ENCODE measurements at regions not wholly inside any gene's neighbourhood (a gene's known extent, or its start where the extent isn't known, plus 50 kb on each side); places are given as distances from the start of the nearest gene placed in this dataset.

- no peak overlapping the region for H3K4me3 ChIP-seq (ENCODE audit: low read length)
- H3K27me3 ChIP-seq (ENCODE audit: control insufficient read depth, insufficient read depth, low read length) = no peaks in the 10 kb centered on the region
- H3K9me3 ChIP-seq (ENCODE audit: control insufficient read depth, low read length) = no peaks in the 10 kb centered on the region
- H3K4me1 ChIP-seq (ENCODE audit: control insufficient read depth, insufficient read depth, low read length) = peaks cover 18% of the 10 kb centered on the region
- no peaks in the 10 kb centered on the region for H3K36me3 ChIP-seq (ENCODE audit: control insufficient read depth, insufficient read depth, low read length)
- H3K9ac ChIP-seq (ENCODE audit: low read length) = no peak overlapping the region
Observed at GRCh38 chr1:234666761-234667160, 56.8 kb upstream of the IRF2BP2 start.

- Histone ChIP-seq H3K9me3 (ENCODE audit: control insufficient read depth, low read length) (no peaks in the 10 kb centered on the region), H3K36me3 (ENCODE audit: control insufficient read depth, insufficient read depth, low read length) (no peaks in the 10 kb centered on the region), H3K4me3 (ENCODE audit: low read length) (no peak overlapping the region), H3K27me3 (ENCODE audit: control insufficient read depth, insufficient read depth, low read length) (no peaks in the 10 kb centered on the region), H3K4me1 (ENCODE audit: control insufficient read depth, insufficient read depth, low read length) (peaks cover 19% of the 10 kb centered on the region), H3K9ac (ENCODE audit: low read length) (no peak overlapping the region)
Observed at GRCh38 chr1:234665975-234666605, 56.1 kb upstream of the IRF2BP2 start.

GRCh38 chr1:234662148-234662547 lies 52.2 kb upstream of the IRF2BP2 start:
- Histone ChIP-seq H3K9me3 (ENCODE audit: control insufficient read depth, low read length) (no peaks in the 10 kb centered on the region), H3K4me3 (ENCODE audit: low read length) (no peak overlapping the region), H3K27me3 (ENCODE audit: control insufficient read depth, insufficient read depth, low read length) (no peaks in the 10 kb centered on the region), H3K4me1 (ENCODE audit: control insufficient read depth, insufficient read depth, low read length) (peaks cover 28% of the 10 kb centered on the region), H3K36me3 (ENCODE audit: control insufficient read depth, insufficient read depth, low read length) (no peaks in the 10 kb centered on the region), H3K9ac (ENCODE audit: low read length) (no peak overlapping the region)

GRCh38 chr1:234661317-234661928 lies 51.4 kb upstream of the IRF2BP2 start:
- H3K9me3 ChIP-seq (ENCODE audit: control insufficient read depth, low read length) = no peaks in the 10 kb centered on the region
- H3K4me3 ChIP-seq (ENCODE audit: low read length) = no peak overlapping the region
- no peaks in the 10 kb centered on the region for H3K27me3 ChIP-seq (ENCODE audit: control insufficient read depth, insufficient read depth, low read length)
- peak overlapping the region; percentile 10 for H3K9ac ChIP-seq (ENCODE audit: low read length)
- no peaks in the 10 kb centered on the region for H3K36me3 ChIP-seq (ENCODE audit: control insufficient read depth, insufficient read depth, low read length)
- H3K4me1 ChIP-seq (ENCODE audit: control insufficient read depth, insufficient read depth, low read length) = peaks cover 33% of the 10 kb centered on the region

- no peak overlapping the region for H3K4me3 ChIP-seq (ENCODE audit: low read length)
- H3K27me3 ChIP-seq (ENCODE audit: control insufficient read depth, insufficient read depth, low read length) = no peaks in the 10 kb centered on the region
- peak overlapping the region; percentile 10 for H3K9ac ChIP-seq (ENCODE audit: low read length)
- H3K4me1 ChIP-seq (ENCODE audit: control insufficient read depth, insufficient read depth, low read length) = peaks cover 33% of the 10 kb centered on the region
- no peaks in the 10 kb centered on the region for H3K36me3 ChIP-seq (ENCODE audit: control insufficient read depth, insufficient read depth, low read length)
- H3K9me3 ChIP-seq (ENCODE audit: control insufficient read depth, low read length) = no peaks in the 10 kb centered on the region
Observed at GRCh38 chr1:234660536-234661316, 50.7 kb upstream of the IRF2BP2 start.
